ENCODE measurements at regions not wholly inside any gene's neighbourhood (a gene's known extent, or its start where the extent isn't known, plus 50 kb on each side); places are given as distances from the start of the nearest gene placed in this dataset.

DNA sequence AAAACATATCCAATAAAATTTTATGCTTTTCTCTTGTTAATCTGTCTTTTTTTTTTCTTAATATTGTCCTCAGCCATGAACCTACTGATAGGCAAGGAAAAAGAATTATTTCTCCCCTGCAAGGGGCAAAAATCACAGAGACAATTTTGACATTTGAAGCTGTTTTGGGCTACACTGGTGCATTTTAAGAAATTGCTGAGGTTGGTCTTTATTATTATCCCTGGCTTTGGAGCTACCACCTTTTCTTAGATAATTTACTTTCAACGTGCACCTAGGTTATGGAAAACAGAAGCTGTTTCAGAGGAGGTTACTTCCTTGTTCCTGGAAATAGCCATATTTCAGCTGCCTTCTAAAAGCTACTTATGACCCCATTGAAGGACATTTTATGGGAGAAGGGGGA lies 195.5 kb upstream of the KYNU start:
- Histone ChIP-seq H3K79me2 (ENCODE audit: insufficient read depth) (no peaks in the 10 kb centered on the region), H3K4me1 (ENCODE audit: control insufficient read depth in 1 of 2, insufficient read depth in 2 of 2, low read depth in 1 of 2, low read length in 1 of 2) (no peaks in the 10 kb centered on the region), H3K4me3 (ENCODE audit: low read depth in 2 of 2, low read length in 1 of 2) (no peak overlapping the region), H3K9ac (no peak overlapping the region), H3K4me2 (no peak overlapping the region), H3K27me3 (ENCODE audit: insufficient read depth) (no peaks in the 10 kb centered on the region), H3K9me3 (no peaks in the 10 kb centered on the region), H2AFZ (ENCODE audit: low read depth) (no peak overlapping the region), H3K36me3 (replicated peaks in 1 of 2; ENCODE audit: control insufficient read depth in 1 of 2, insufficient read depth in 2 of 2, low read length in 1 of 2) (no peaks in the 10 kb centered on the region), H3K9me2 (no peaks in the 10 kb centered on the region), H3F3A (replicated peaks; ENCODE audit: insufficient read depth) (no peaks in the 10 kb centered on the region), H3K27ac (ENCODE audit: low read depth in 2 of 2, low read length in 1 of 2) (no peak overlapping the region), H4K20me1 (ENCODE audit: insufficient read depth) (no peaks in the 10 kb centered on the region)
- no peak for DNase-seq
- WGBS (ENCODE audit: low lambda C conversion rate): 27% methylated on average over 1 of the region's 1 CpG
- CTCF ChIA-PET: interaction anchor here (2.4 kb wide), 1 partner anchor 302 kb away, joined by 9 read pairs; no protein-coding TSS in a partner anchor
- POLR2A ChIA-PET: no interaction called here
- TF ChIP-seq JUND (IDR thresholded peaks at IDR 0.05) (no peak), GABPA (IDR thresholded peaks at IDR 0.05; ENCODE audit: low read depth) (no peak), FOSL2 (IDR thresholded peaks at IDR 0.05; ENCODE audit: borderline replicate concordance, low read depth) (no peak), MAX (IDR thresholded peaks at IDR 0.05; ENCODE audit: low read depth) (no peak), MEF2A (IDR thresholded peaks at IDR 0.05; ENCODE audit: borderline replicate concordance, low read depth) (no peak), ZBTB33 (IDR thresholded peaks at IDR 0.05; ENCODE audit: borderline replicate concordance, low read depth) (no peak)

- DNase-seq: no peak
- ChIA-PET CTCF (interaction anchor here (0.6 kb wide), 1 partner anchor 23 kb away, joined by 3 read pairs; no protein-coding TSS in a partner anchor), POLR2A (no interaction called here)
- Histone ChIP-seq H3K79me2 (ENCODE audit: insufficient read depth) (no peaks in the 10 kb centered on the region), H3K27me3 (ENCODE audit: insufficient read depth) (no peaks in the 10 kb centered on the region), H3K4me2 (no peak overlapping the region), H3K4me1 (ENCODE audit: control insufficient read depth in 1 of 2, insufficient read depth in 2 of 2, low read depth in 1 of 2, low read length in 1 of 2) (no peaks in the 10 kb centered on the region; a peak in 1 of 4 replicates), H3K9ac (no peak overlapping the region), H3F3A (replicated peaks; ENCODE audit: insufficient read depth) (no peaks in the 10 kb centered on the region), H3K36me3 (replicated peaks in 1 of 2; ENCODE audit: control insufficient read depth in 1 of 2, insufficient read depth in 2 of 2, low read length in 1 of 2) (no peaks in the 10 kb centered on the region), H2AFZ (ENCODE audit: low read depth) (no peak overlapping the region), H3K9me2 (no peaks in the 10 kb centered on the region), H4K20me1 (ENCODE audit: insufficient read depth) (no peaks in the 10 kb centered on the region), H3K9me3 (no peaks in the 10 kb centered on the region), H3K4me3 (ENCODE audit: low read depth in 2 of 2, low read length in 1 of 2) (no peak overlapping the region), H3K27ac (ENCODE audit: low read depth in 2 of 2, low read length in 1 of 2) (no peak overlapping the region)
- TF ChIP-seq, protein P1, sequence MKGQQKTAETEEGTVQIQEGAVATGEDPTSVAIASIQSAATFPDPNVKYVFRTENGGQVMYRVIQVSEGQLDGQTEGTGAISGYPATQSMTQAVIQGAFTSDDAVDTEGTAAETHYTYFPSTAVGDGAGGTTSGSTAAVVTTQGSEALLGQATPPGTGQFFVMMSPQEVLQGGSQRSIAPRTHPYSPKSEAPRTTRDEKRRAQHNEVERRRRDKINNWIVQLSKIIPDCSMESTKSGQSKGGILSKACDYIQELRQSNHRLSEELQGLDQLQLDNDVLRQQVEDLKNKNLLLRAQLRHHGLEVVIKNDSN (IDR thresholded peaks at IDR 0.05; ENCODE audit: borderline replicate concordance, low read depth): no peak
- WGBS (ENCODE audit: low lambda C conversion rate): 72% methylated on average over 1 of the region's 1 CpG
These were observed 199.3 kb upstream of the KYNU start for GRCh38 chr2:142678164-142678563.

- H3K9me2 ChIP-seq: no peaks in the 10 kb centered on the region
- no peak overlapping the region for H3K4me3 ChIP-seq (ENCODE audit: low read depth in 2 of 2, low read length in 1 of 2)
- WGBS (ENCODE audit: low lambda C conversion rate): 62% methylated on average over 5 of the region's 5 CpGs
- ChIA-PET POLR2A (no interaction called here), CTCF (interaction anchor here (0.7 kb wide), 1 partner anchor 582 kb away, joined by 5 read pairs; no protein-coding TSS in a partner anchor)
- no peaks in the 10 kb centered on the region for H3K79me2 ChIP-seq (ENCODE audit: insufficient read depth)
- H3K36me3 ChIP-seq (replicated peaks in 1 of 2; ENCODE audit: control insufficient read depth in 1 of 2, insufficient read depth in 2 of 2, low read length in 1 of 2): no peaks in the 10 kb centered on the region
- no peaks in the 10 kb centered on the region for H3K27me3 ChIP-seq (ENCODE audit: insufficient read depth)
- no peak overlapping the region for H3K9ac ChIP-seq
- H3K4me2 ChIP-seq: no peak overlapping the region
- no peaks in the 10 kb centered on the region; a peak in 1 of 4 replicates for H3K4me1 ChIP-seq (ENCODE audit: control insufficient read depth in 1 of 2, insufficient read depth in 2 of 2, low read depth in 1 of 2, low read length in 1 of 2)
- no peaks in the 10 kb centered on the region for H3F3A ChIP-seq (replicated peaks; ENCODE audit: insufficient read depth)
- H2AFZ ChIP-seq (ENCODE audit: low read depth): no peak overlapping the region
- DNase-seq: no peak
- H3K9me3 ChIP-seq: no peaks in the 10 kb centered on the region
- no peak overlapping the region; a peak in 1 of 4 replicates for H3K27ac ChIP-seq (ENCODE audit: low read depth in 2 of 2, low read length in 1 of 2)
- H4K20me1 ChIP-seq (ENCODE audit: insufficient read depth): no peaks in the 10 kb centered on the region
- TF ChIP-seq RAD21 (IDR thresholded peaks at IDR 0.05; ENCODE audit: low read length) (no peak), ELF1 (IDR thresholded peaks at IDR 0.05) (no peak), GABPA (IDR thresholded peaks at IDR 0.05; ENCODE audit: low read depth) (no peak), MAX (IDR thresholded peaks at IDR 0.05; ENCODE audit: low read depth) (no peak), FOXM1 (IDR thresholded peaks at IDR 0.05; ENCODE audit: low read depth) (no peak), FOXJ3 (CRISPR knock-in tag; IDR thresholded peaks at IDR 0.05) (no peak), NFIC (IDR thresholded peaks at IDR 0.05; ENCODE audit: borderline replicate concordance) (no peak), YY1 (IDR thresholded peaks at IDR 0.05; ENCODE audit: low read depth) (no peak)
- TF ChIP-seq, protein P2, sequence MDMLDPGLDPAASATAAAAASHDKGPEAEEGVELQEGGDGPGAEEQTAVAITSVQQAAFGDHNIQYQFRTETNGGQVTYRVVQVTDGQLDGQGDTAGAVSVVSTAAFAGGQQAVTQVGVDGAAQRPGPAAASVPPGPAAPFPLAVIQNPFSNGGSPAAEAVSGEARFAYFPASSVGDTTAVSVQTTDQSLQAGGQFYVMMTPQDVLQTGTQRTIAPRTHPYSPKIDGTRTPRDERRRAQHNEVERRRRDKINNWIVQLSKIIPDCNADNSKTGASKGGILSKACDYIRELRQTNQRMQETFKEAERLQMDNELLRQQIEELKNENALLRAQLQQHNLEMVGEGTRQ (IDR thresholded peaks at IDR 0.05; ENCODE audit: borderline replicate concordance, low read depth, low read length): no peak
- TF ChIP-seq, protein P3, sequence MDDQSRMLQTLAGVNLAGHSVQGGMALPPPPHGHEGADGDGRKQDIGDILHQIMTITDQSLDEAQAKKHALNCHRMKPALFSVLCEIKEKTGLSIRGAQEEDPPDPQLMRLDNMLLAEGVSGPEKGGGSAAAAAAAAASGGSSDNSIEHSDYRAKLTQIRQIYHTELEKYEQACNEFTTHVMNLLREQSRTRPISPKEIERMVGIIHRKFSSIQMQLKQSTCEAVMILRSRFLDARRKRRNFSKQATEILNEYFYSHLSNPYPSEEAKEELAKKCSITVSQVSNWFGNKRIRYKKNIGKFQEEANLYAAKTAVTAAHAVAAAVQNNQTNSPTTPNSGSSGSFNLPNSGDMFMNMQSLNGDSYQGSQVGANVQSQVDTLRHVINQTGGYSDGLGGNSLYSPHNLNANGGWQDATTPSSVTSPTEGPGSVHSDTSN (IDR thresholded peaks at IDR 0.05): no peak
- TF ChIP-seq, protein P1 (IDR thresholded peaks at IDR 0.05; ENCODE audit: borderline replicate concordance, low read depth): no peak
These were observed 202.1 kb upstream of the KYNU start for GRCh38 chr2:142675398-142675797.
